Stimulated activated naive CD8-positive, alpha-beta T cell treated with anti-CD3 and anti-CD28 coated beads, Interleukin-15, Interleukin-2, amounts not matched to agents 100 U/mL and 50 U/mL, for 24 hours (primary cell): ENCODE measurements at regions not wholly inside any gene's neighbourhood (a gene's known extent, or its start where the extent isn't known, plus 50 kb on each side); places are given as distances from the start of the nearest gene placed in this dataset.

ENCODE experiments used
- ATAC-seq: fragments of 150-1000 bp; cut with Tn5 transposase; one replicate; pipeline ENCODE4 v1.10.0; 2021
- DNase-seq: peaks from one replicate; pipeline ENCODE4 v3.0.0; 2021

- DNase-seq, result no peak
These were observed 499.3 kb upstream of the ADAMTS16 start for GRCh38 chr5:4640795-4641194.

GRCh38 chr5:4642525-4642924 is 497.6 kb upstream of the ADAMTS16 start:
- DNase-seq (no peak), ATAC-seq (no peak)

More at GRCh38 chr5:4640795-4641194, 499.3 kb upstream of the ADAMTS16 start:
- ATAC-seq, result no peak

GRCh38 chr5:4643190-4643589 is 496.9 kb upstream of the ADAMTS16 start:
- DNase-seq, result no peak
- ATAC-seq, result no peak

- no peak for DNase-seq
- no peak for ATAC-seq
These were observed 496.2 kb upstream of the ADAMTS16 start for GRCh38 chr5:4643960-4644359.

- ATAC-seq (no peak), DNase-seq (no peak)
These were observed 493.3 kb upstream of the ADAMTS16 start for GRCh38 chr5:4646715-4647375.

DNA sequence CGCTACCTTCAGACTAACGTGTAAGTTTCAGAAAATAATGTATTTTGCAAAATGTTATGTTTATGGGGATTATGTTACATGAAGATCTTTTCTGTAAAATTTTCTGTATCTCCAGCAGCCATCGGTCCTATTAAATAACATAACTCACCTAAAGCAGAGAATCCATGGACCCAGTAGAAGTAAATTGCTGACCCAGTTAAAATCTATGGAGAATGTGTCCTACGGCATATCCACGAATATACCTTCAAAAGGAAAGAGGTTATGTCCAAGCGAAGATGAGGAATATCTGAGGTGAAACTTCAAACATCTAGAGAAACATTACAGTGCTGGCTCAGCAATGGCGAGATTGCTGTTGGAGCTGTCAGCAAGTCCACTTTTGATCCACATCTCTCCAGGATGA is 492.2 kb upstream of the ADAMTS16 start:
- DNase-seq (no peak), ATAC-seq (no peak)

- no peak for DNase-seq
- no peak for ATAC-seq
These were observed 488.1 kb upstream of the ADAMTS16 start for GRCh38 chr5:4651806-4652565.

- ATAC-seq (no peak), DNase-seq (no peak)
These were observed 486.7 kb upstream of the ADAMTS16 start for GRCh38 chr5:4653475-4653874.

DNA sequence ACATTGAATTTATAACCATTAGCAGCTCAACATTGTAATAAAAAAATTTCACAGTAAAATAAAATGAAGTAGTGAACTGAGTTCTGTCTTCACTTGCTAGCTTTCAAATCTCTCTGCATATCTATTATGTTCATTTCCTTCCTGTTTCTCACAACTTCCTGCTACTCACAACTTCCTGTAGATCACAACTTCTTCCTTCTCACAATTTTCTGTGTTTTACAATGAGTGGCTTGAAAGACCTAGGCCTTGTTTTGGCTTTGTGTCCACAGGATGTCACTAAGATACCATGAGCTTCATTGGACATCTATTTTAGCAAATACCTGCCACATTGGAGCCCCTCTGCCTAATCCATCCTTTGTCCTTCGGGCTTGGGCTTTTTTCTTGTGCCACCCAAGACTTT is 480.3 kb upstream of the ADAMTS16 start:
- ATAC-seq (no peak), DNase-seq (no peak)

GRCh38 chr5:4661326-4661725 is 478.8 kb upstream of the ADAMTS16 start:
- no peak for DNase-seq

DNA sequence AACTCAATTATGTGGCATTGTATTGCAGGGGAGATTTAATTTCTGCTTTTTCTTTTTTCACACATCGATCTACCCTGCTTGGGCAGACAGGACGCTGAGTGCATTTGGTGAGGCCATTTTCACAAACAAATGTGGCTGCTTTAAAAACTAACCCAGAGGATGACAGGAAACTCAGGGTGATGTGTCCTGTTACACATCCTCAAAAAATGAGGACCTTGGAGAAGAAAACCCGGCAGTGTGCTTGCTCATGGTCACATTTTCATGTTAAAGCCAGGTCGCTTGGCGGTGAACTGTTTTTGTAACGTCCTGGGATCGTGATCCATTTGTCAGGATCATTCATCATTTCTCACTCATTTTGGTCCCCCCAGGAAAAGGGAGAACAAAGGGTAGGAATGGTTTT is 478.3 kb upstream of the ADAMTS16 start:
- DNase-seq (no peak), ATAC-seq (no peak)

More at GRCh38 chr5:4661326-4661725, 478.8 kb upstream of the ADAMTS16 start:
- no peak for ATAC-seq

GRCh38 chr5:4662756-4663155 is 477.4 kb upstream of the ADAMTS16 start:
- no peak for DNase-seq
- no peak for ATAC-seq

GRCh38 chr5:4665911-4666310 is 474.2 kb upstream of the ADAMTS16 start:
- DNase-seq, result no peak
- no peak for ATAC-seq

GRCh38 chr5:4674166-4674565 is 466.0 kb upstream of the ADAMTS16 start:
- DNase-seq (no peak), ATAC-seq (no peak)

DNA sequence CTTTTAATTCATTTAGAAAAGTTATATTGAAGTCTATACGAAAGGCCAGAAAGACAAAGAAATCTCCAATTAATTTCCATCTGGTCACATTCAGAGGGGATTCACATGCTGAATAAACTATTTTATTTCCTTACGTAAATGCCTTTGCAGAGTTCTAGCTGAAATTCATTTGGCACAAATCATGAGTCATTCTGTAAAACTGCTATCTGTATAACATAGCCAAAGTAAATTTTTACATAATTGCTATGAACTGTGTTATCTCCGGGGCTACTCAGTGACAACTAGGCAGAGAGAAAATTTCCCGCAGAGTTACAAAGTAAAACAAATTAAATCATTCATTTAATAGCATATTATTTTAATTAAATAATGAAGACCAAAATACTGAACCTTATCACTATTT is 463.2 kb upstream of the ADAMTS16 start:
- ATAC-seq, result no peak
- DNase-seq, result no peak

DNA sequence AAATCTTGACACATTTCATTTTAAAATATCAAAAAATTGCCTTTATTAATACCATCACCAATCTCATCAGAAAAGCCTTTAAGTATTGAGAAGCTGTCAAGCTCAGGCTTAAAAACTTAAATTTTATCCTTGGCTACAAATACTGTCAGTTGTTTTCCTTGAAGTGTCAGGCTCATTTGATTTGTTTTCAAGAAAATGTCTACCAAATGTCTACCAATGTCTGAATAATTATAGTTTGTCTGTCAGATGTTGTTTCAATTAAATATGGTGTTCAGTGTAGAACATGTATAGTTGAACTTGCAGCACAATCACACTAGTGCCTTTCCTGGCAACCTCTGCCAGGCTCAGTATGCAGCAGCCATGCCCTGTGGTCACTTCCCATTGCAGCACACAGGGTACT is 455.2 kb upstream of the ADAMTS16 start:
- ATAC-seq (no peak), DNase-seq (no peak)

DNA sequence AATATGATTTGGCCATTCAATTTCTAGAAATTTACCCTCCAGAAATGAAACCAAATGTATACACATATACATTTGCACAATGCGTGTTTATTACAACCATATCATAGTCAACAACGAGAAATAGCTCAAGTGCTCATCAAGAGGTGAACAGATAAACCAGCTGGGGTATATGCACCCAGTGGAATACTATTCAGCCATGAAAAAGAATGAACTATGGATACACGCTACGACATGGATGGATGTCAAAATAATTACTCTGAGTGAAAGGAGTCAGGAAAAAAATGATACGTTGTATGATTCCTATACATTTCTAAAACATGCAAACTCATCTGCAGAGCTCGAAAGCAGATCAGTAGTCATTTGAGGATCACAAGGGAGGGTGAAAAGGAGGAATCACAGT is 441.5 kb upstream of the ADAMTS16 start:
- DNase-seq (no peak), ATAC-seq (no peak)

DNA sequence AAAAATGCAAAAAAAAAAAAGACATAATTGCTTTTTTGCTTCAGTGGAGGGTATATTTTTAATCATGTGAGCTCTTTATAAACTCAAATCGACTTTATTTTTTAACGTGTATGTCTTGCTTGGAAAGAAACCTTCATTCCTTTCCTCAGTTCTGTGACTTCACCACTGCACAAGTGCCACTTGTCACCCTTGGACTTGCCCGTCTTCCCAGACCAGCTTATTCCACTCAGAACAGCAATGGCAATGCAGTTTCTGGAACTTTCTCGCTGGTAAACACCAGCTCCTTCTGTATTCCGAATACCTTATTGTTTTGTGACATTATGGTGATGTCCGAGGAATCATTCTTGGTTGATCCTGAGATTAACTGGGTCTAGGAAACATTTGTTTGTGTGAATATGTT is 440.5 kb upstream of the ADAMTS16 start:
- ATAC-seq (no peak), DNase-seq (no peak)

DNA sequence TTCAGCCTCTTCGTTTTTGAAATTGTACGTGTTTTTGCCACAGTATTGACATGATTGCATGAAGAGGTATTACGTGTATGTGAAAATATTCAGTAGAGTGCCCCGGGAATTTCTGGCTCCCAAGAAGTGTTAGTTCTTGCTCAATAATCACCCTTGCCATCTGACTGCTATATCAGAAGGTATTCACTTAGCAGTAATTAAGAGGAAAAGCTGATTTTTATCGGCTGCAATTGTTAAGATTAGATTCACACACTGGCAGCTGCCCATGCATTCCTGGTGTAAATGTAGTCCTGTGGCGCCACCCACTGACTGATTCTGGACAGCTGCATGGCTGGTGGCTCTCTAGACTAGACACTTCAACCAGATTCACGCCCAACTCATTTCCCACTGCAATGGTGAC is 440.1 kb upstream of the ADAMTS16 start:
- ATAC-seq, result no peak
- peak; percentile 9 for DNase-seq

GRCh38 chr5:4700871-4701270 is 439.3 kb upstream of the ADAMTS16 start:
- ATAC-seq (no peak), DNase-seq (no peak)

GRCh38 chr5:4703931-4704458 is 436.1 kb upstream of the ADAMTS16 start:
- ATAC-seq (no peak), DNase-seq (no peak)

DNA sequence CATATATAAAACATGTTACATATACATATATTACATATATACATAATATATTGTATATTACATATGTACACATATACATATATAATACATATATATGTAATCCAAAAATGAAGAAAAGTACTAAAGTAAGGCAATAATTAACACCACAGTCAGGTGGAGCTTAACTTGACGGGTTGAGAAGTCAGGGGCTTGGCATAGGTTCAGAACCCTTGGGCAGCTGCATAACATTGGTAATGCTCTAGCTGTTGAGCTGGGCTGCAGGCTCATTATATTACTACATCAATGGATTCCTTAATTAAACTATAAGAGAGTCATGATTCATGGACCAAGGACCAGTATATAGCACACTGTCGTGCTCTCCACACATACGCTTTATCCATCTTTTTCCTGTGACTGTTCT is 435.2 kb upstream of the ADAMTS16 start:
- ATAC-seq, result no peak
- DNase-seq, result no peak

DNA sequence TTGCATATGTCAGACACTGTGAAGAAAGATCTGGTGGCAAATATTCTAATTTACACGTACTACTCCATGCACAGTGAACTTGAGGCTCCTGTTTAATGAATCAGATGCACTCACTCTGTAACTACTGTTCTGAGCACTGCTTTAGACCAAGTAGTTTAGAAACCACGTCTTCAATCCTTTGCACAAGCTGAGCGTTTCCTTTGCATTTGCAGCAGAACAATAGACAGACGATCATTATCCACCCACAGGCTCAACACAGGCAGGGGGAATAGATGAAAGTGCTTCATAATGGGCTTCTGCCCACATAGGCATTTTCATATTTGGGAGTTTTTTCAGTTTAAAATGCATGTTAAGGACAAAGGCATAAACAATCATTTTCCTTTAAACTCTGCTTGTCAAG is 423.3 kb upstream of the ADAMTS16 start:
- DNase-seq (no peak), ATAC-seq (no peak)

DNA sequence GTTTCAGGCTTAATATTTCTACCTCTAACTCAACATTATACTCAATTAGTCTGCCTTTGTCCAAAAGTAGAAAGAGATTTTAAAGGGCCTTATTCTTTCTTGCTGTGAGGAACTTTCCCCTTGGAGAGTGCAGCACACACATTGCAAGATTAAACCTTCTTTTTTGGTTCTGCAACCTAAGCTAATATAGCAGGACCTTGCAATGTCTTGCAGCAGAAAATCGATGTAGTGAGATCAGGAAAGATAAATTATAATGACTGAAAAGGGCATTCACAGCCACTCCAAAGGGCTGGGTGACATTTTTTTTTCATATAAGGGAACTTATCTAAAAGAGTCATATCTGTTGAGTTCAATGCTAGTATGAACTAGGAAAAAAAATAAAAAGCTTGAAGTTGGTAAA is 422.7 kb upstream of the ADAMTS16 start:
- ATAC-seq (no peak), DNase-seq (no peak)
